ENCODE measurements at regions not wholly inside any gene's neighbourhood (a gene's known extent, or its start where the extent isn't known, plus 50 kb on each side); places are given as distances from the start of the nearest gene placed in this dataset.

GRCh38 chr9:81103597-81104471, 585.5 kb downstream of the TLE1 start:
- no peak for TF ChIP-seq POLR2AphosphoS5 (IDR thresholded peaks at IDR 0.05; ENCODE audit: low read depth, low read length)

- TF ChIP-seq REST (IDR thresholded peaks at IDR 0.05; ENCODE audit: insufficient read depth in 1 of 2, low read depth in 2 of 2, low read length in 2 of 2) (no peak), TAF1 (IDR thresholded peaks at IDR 0.05; ENCODE audit: borderline replicate concordance, insufficient read depth, low read length) (no peak), FOXP2 (optimal IDR thresholded peaks at IDR 0.05; ENCODE audit: borderline replicate concordance, extremely low read depth, extremely low read length, insufficient read depth) (no peak), POLR2AphosphoS5 (IDR thresholded peaks at IDR 0.05; ENCODE audit: low read depth, low read length) (no peak), SIN3A (IDR thresholded peaks at IDR 0.05; ENCODE audit: borderline replicate concordance, insufficient read depth, low read length) (no peak)
Observed at GRCh38 chr9:81097131-81097847, 592.1 kb downstream of the TLE1 start.

DNA sequence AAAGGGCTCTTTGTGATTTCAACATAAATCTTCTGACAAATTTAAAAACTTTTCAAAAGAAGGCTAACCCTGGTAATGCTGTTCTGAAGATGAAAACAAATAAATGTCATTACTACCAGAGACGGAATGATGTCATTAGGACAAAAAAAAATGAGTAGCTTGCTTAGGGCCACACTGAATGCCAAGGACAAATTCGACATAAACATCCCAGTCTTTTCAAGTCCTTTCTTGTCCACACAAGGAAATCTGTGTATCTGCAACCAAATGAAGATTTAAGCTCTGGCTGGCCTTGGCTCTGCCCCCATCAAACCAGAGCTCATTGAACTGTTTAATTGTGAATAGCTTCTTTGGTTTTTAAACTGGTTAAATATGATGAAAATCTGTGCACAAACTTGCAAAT, 592.7 kb downstream of the TLE1 start:
- TF ChIP-seq TAF1 (IDR thresholded peaks at IDR 0.05; ENCODE audit: borderline replicate concordance, insufficient read depth, low read length) (no peak), SIN3A (IDR thresholded peaks at IDR 0.05; ENCODE audit: borderline replicate concordance, insufficient read depth, low read length) (no peak), POLR2AphosphoS5 (IDR thresholded peaks at IDR 0.05; ENCODE audit: low read depth, low read length) (no peak), REST (IDR thresholded peaks at IDR 0.05; ENCODE audit: insufficient read depth in 1 of 2, low read depth in 2 of 2, low read length in 2 of 2) (no peak), FOXP2 (optimal IDR thresholded peaks at IDR 0.05; ENCODE audit: borderline replicate concordance, extremely low read depth, extremely low read length, insufficient read depth) (no peak)

GRCh38 chr9:81092057-81092456, 597.3 kb downstream of the TLE1 start:
- no peak for TF ChIP-seq TAF1 (IDR thresholded peaks at IDR 0.05; ENCODE audit: borderline replicate concordance, insufficient read depth, low read length)
- no peak for TF ChIP-seq FOXP2 (optimal IDR thresholded peaks at IDR 0.05; ENCODE audit: borderline replicate concordance, extremely low read depth, extremely low read length, insufficient read depth)
- TF ChIP-seq POLR2AphosphoS5 (IDR thresholded peaks at IDR 0.05; ENCODE audit: low read depth, low read length), result no peak
- no peak for TF ChIP-seq SIN3A (IDR thresholded peaks at IDR 0.05; ENCODE audit: borderline replicate concordance, insufficient read depth, low read length)
- no peak for TF ChIP-seq REST (IDR thresholded peaks at IDR 0.05; ENCODE audit: insufficient read depth in 1 of 2, low read depth in 2 of 2, low read length in 2 of 2)

- TF ChIP-seq FOXP2 (optimal IDR thresholded peaks at IDR 0.05; ENCODE audit: borderline replicate concordance, extremely low read depth, extremely low read length, insufficient read depth), result no peak
- no peak for TF ChIP-seq REST (IDR thresholded peaks at IDR 0.05; ENCODE audit: insufficient read depth in 1 of 2, low read depth in 2 of 2, low read length in 2 of 2)
- no peak for TF ChIP-seq SIN3A (IDR thresholded peaks at IDR 0.05; ENCODE audit: borderline replicate concordance, insufficient read depth, low read length)
- TF ChIP-seq POLR2AphosphoS5 (IDR thresholded peaks at IDR 0.05; ENCODE audit: low read depth, low read length), result no peak
- TF ChIP-seq TAF1 (IDR thresholded peaks at IDR 0.05; ENCODE audit: borderline replicate concordance, insufficient read depth, low read length), result no peak
Observed at GRCh38 chr9:81088341-81088740, 601.0 kb downstream of the TLE1 start.
